GM12878 (cell line): ENCODE measurements at regions not wholly inside any gene's neighbourhood (a gene's known extent, or its start where the extent isn't known, plus 50 kb on each side); places are given as distances from the start of the nearest gene placed in this dataset.

ENCODE experiments used
- ATAC-seq: fragments of 200-7000 bp; cut with Tn5 transposase; 3 replicates; pipeline ENCODE4 v1.9.1; 2020; ENCODE audit warnings: mild to moderate bottlenecking, moderate library complexity
- BruUV-seq: library from RNA; stranded (reverse); fragments of 400-500 nt; replicated peaks from 2 replicates; lab custom pipeline; 2021; lab: Mats Ljungman, UMichigan
- CTCF ChIA-PET: fragments of 300-600 bp; sonication (Branson Sonifier 250); formaldehyde crosslinking; extraction: SDS; loops from one replicate; lab custom pipeline; 2021; ENCODE audit warnings: inconsistent platforms; lab: Yijun Ruan, JAX
- POLR2A ChIA-PET: fragments of 350-600 bp; formaldehyde crosslinking; extraction: SDS; loops from one replicate; lab custom pipeline; 2021; ENCODE audit warnings: inconsistent platforms; lab: Charles Lee
- RAD21 ChIA-PET: fragments of 300-600 bp; sonication (Branson Sonifier 250); formaldehyde crosslinking; loops from one replicate; lab custom pipeline; 2023; ENCODE audit warnings: antibody characterized with exemption; ENCODE audit not compliant: unreplicated experiment; lab: Charles Lee
- SMC1A ChIA-PET: fragments of 300-600 bp; sonication (Branson Sonifier 250); formaldehyde crosslinking; loops from one replicate; lab custom pipeline; 2023; ENCODE audit not compliant: unreplicated experiment, uncharacterized antibody; lab: Charles Lee
- DNase-seq: peaks from one replicate; pipeline ENCODE4 v3.0.0-alpha.2; 2011; ENCODE audit warnings: low read depth, low spot score
- FAIRE-seq: peaks from 3 replicates; lab custom pipeline; 2011; peaks lifted over from hg19 to GRCh38; lab: Jason Lieb, UNC
- H2AFZ ChIP-seq: 2 replicates; pipeline ENCODE4 v1.6.0; 2011; ENCODE audit warnings: low read depth, low read length, control low read depth; ENCODE audit not compliant: control insufficient read depth
- H3K27ac ChIP-seq: 2 replicates; pipeline ENCODE4 v1.5.1; 2011; ENCODE audit warnings: control low read depth; ENCODE audit not compliant: control insufficient read depth, insufficient read depth
- H3K27me3 ChIP-seq, 2 experiments: replicated peaks in 1 of 2; 2 replicates each; pipeline versions ENCODE4 v1.6.0 to v1.6.1; 2011; ENCODE audit warnings: low read length in 1 of 2; ENCODE audit not compliant: control insufficient read depth in 2 of 2, insufficient read depth in 2 of 2
- H3K36me3 ChIP-seq, 2 experiments: 2 replicates each; pipeline ENCODE4 v1.5.1; 2011; ENCODE audit warnings: low read length in 1 of 2; ENCODE audit not compliant: control insufficient read depth in 2 of 2, insufficient read depth in 2 of 2
- H3K4me1 ChIP-seq: 2 replicates; pipeline ENCODE4 v1.6.1; 2011; ENCODE audit warnings: mild to moderate bottlenecking, low read length, moderate library complexity, mixed read lengths; ENCODE audit not compliant: control insufficient read depth, insufficient read depth
- H3K4me2 ChIP-seq: 2 replicates; pipeline ENCODE4 v1.6.0; 2011; ENCODE audit warnings: control low read depth; ENCODE audit not compliant: control insufficient read depth, insufficient read depth
- H3K4me3 ChIP-seq: fragments of 200-600 bp; sonication (generic); 2 replicates; pipeline ENCODE4 v1.5.1; 2016
- H3K79me2 ChIP-seq: 2 replicates; pipeline ENCODE4 v1.6.0; 2011; ENCODE audit warnings: low read length; ENCODE audit not compliant: control insufficient read depth, insufficient read depth
- H3K9ac ChIP-seq: 2 replicates; pipeline ENCODE4 v1.8.0; 2011; ENCODE audit warnings: low read length, control low read depth, mixed read lengths; ENCODE audit not compliant: control insufficient read depth, insufficient read depth
- H3K9me3 ChIP-seq: replicated peaks from 3 replicates; pipeline ENCODE4 v1.5.1; 2011; ENCODE audit warnings: mild to moderate bottlenecking, low read length; ENCODE audit not compliant: control insufficient read depth, insufficient read depth
- H4K20me1 ChIP-seq: 2 replicates; pipeline ENCODE4 v1.6.0; 2011; ENCODE audit not compliant: control insufficient read depth, insufficient read depth
- BACH1 ChIP-seq: fragments of 450-650 bp; IDR thresholded peaks from 2 replicates; pipeline ENCODE4 v1.6.1; 2017; ENCODE audit warnings: mild to moderate bottlenecking, borderline replicate concordance
- CBFB ChIP-seq: IDR thresholded peaks from 2 replicates; pipeline ENCODE4 v1.6.1; 2016; ENCODE audit warnings: antibody characterized with exemption, low read depth
- CBX3 ChIP-seq: fragments of 200-600 bp; sonication (generic); IDR thresholded peaks from 2 replicates; pipeline ENCODE4 v1.6.1; 2016; ENCODE audit warnings: low read depth, borderline replicate concordance
- EED ChIP-seq: sonication (generic); IDR thresholded peaks from 2 replicates; pipeline ENCODE4 v1.6.1; 2016; ENCODE audit warnings: antibody characterized with exemption, low read depth
- HSF1 ChIP-seq: fragments of 150-350 bp; IDR thresholded peaks from 2 replicates; pipeline ENCODE4 v1.6.1; 2014; ENCODE audit warnings: mild to moderate bottlenecking, low read depth, low read length
- IKZF1 ChIP-seq: fragments of 450-650 bp; conservative IDR thresholded peaks from 2 replicates; pipeline ENCODE4 v1.6.1; 2017; ENCODE audit warnings: antibody characterized with exemption, mild to moderate bottlenecking
- MYB ChIP-seq: fragments of 150-350 bp; IDR thresholded peaks from 2 replicates; pipeline ENCODE4 v1.6.1; 2014; ENCODE audit warnings: mild to moderate bottlenecking, low read depth, low read length, borderline replicate concordance
- REST ChIP-seq: IDR thresholded peaks from 2 replicates; pipeline ENCODE4 v1.6.1; 2012; ENCODE audit warnings: mild to moderate bottlenecking, low read depth, low read length
- SMAD5 ChIP-seq: IDR thresholded peaks from 2 replicates; pipeline ENCODE4 v1.6.1; 2016; ENCODE audit warnings: antibody characterized with exemption, low read depth
- TCF7 ChIP-seq: IDR thresholded peaks from 2 replicates; pipeline ENCODE4 v1.6.1; 2014; ENCODE audit warnings: antibody characterized with exemption, borderline replicate concordance
- ZBTB11 ChIP-seq: fragments of 450-650 bp; formaldehyde crosslinking; IDR thresholded peaks from 2 replicates; pipeline ENCODE4 v1.5.0; 2022; ENCODE audit warnings: mild to moderate bottlenecking, missing genetic modification characterization
- WGBS: methylation state at CpG from one replicate; pipeline ENCODE4 v1.1.6; 2016; ENCODE audit warnings: low lambda C conversion rate; ENCODE audit not compliant: insufficient replicate concordance, insufficient coverage; ENCODE audit errors: missing lambda C conversion rate; 5-methylcytosine and 5-hydroxymethylcytosine counted together
- in situ Hi-C: fragments of 300-500 bp; cut with MboI; formaldehyde crosslinking; loops from 9 replicates; pipeline ENCODE4 v1.14.3; 2018; ENCODE audit warnings: mixed read lengths
- intact Hi-C: fragments of 100-400 bp; cut with micrococcal nuclease; formaldehyde crosslinking; loops from one replicate; pipeline ENCODE4 v1.14.2; 2022; ENCODE audit not compliant: unreplicated experiment

DNA sequence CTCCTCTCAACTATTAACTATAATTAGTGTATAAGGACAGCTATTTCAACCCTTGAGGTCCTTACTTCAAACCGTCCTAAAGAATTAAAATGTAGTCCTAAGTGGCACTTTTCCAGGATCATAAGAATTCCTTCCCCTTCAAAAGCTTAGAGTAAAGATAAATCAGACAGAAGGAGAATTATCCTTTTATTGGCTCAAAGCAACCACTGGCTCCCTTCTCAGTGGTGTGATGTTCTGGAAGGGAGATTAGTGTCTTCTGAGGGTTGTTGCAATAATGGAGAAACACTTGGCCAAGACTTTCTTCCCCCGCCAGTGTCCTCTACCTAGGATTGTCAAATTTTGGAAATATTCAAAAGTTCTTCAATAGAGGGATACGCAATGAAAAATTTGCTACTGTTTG, 89.1 kb upstream of the PLEKHG1 start:
- WGBS: 69% methylated on average over 3 of the region's 3 CpGs
- DNase-seq (no peak), ATAC-seq (no peak), FAIRE-seq (no peak)
- in situ Hi-C loops: no loop called here
- ChIA-PET RAD21 (no interaction called here), SMC1A (interaction anchor here (0.9 kb wide), 1 partner anchor 19 kb away, joined by 5 read pairs; no protein-coding TSS in a partner anchor), CTCF (interaction anchor here (1.1 kb wide), 1 partner anchor 9 kb away, joined by 3 read pairs; no protein-coding TSS in a partner anchor), POLR2A (no interaction called here)
- H3K9me3 ChIP-seq: no peaks in the 10 kb centered on the region
- no peaks in the 10 kb centered on the region for H4K20me1 ChIP-seq
- H3K4me2 ChIP-seq: no peak overlapping the region
- no peaks in the 10 kb centered on the region for H3K36me3 ChIP-seq
- intact Hi-C loops: no loop called here
- H3K27me3 ChIP-seq: no peaks in the 10 kb centered on the region; a peak in 1 of 4 replicates
- no peak overlapping the region for H3K27ac ChIP-seq
- no peak overlapping the region for H3K9ac ChIP-seq
- H3K4me1 ChIP-seq: no peaks in the 10 kb centered on the region
- no peak for TF ChIP-seq BACH1
- no peak for TF ChIP-seq ZBTB11 (CRISPR knock-in tag)
- no peak for TF ChIP-seq CBX3
- no peak for TF ChIP-seq REST
- TF ChIP-seq HSF1: no peak
- TF ChIP-seq IKZF1: no peak
- TF ChIP-seq TCF7: no peak
- TF ChIP-seq CBFB: no peak
- TF ChIP-seq SMAD5: no peak
- TF ChIP-seq EED: no peak
- no peak for TF ChIP-seq MYB
- no peak overlapping the region for H3K4me3 ChIP-seq
- H3K79me2 ChIP-seq: no peaks in the 10 kb centered on the region
- no TSS peak for BruUV-seq
- H2AFZ ChIP-seq: no peak overlapping the region
